GM23338 (cell line): ENCODE measurements at regions not wholly inside any gene's neighbourhood (a gene's known extent, or its start where the extent isn't known, plus 50 kb on each side); places are given as distances from the start of the nearest gene placed in this dataset.
A peak's percentile ranks its signal among the peaks of the same experiment; 100 is the strongest.
"Not testable (repeated sequence)": the region's sequence is repeated elsewhere in the genome, so short reads cannot be mapped to it uniquely, and the experiment has no call there.

Experiments used
- ATAC-seq: fragments of 200-7000 bp; cut with Tn5 transposase; 3 replicates; pipeline ENCODE4 v1.9.1; 2020
- DNase-seq: peaks from one replicate; pipeline ENCODE4 v3.0.0-alpha.2; 2015; ENCODE audit warnings: low spot score
- H2AFZ ChIP-seq: fragments of 200-600 bp; sonication (generic); 2 replicates; pipeline ENCODE4 v1.8.0; 2016; ENCODE audit warnings: antibody characterized with exemption, mild to moderate bottlenecking, moderate library complexity
- H3F3A ChIP-seq: fragments of 200-600 bp; sonication (generic); replicated peaks from 2 replicates; pipeline ENCODE4 v1.8.0; 2017; ENCODE audit warnings: antibody characterized with exemption, mixed run types, low read depth
- H3K27ac ChIP-seq: fragments of 200-600 bp; sonication (generic); 2 replicates; pipeline ENCODE4 v1.6.1; 2016; ENCODE audit warnings: low read depth
- H3K27me3 ChIP-seq: fragments of 200-600 bp; sonication (generic); 2 replicates; pipeline ENCODE4 v1.8.0; 2016; ENCODE audit warnings: mild to moderate bottlenecking, mixed run types, moderate library complexity; ENCODE audit not compliant: insufficient read depth
- H3K36me3 ChIP-seq: fragments of 200-600 bp; sonication (generic); 2 replicates; pipeline ENCODE4 v1.8.0; 2016; ENCODE audit warnings: mild to moderate bottlenecking; ENCODE audit not compliant: insufficient read depth
- H3K4me1 ChIP-seq: fragments of 200-600 bp; sonication (generic); 2 replicates; pipeline ENCODE4 v1.8.0; 2016; ENCODE audit warnings: mild to moderate bottlenecking, moderate library complexity; ENCODE audit not compliant: insufficient read depth
- H3K4me2 ChIP-seq: fragments of 200-600 bp; sonication (generic); 2 replicates; pipeline ENCODE4 v1.7.1; 2017; ENCODE audit warnings: mixed run types
- H3K4me3 ChIP-seq: fragments of 200-600 bp; sonication (generic); 2 replicates; pipeline ENCODE4 v1.6.1; 2016; ENCODE audit warnings: mixed run types
- H3K79me2 ChIP-seq: fragments of 200-600 bp; sonication (generic); replicated peaks from 2 replicates; pipeline ENCODE4 v1.8.0; 2017; ENCODE audit warnings: mild to moderate bottlenecking; ENCODE audit not compliant: insufficient read depth
- H3K9me2 ChIP-seq: fragments of 200-600 bp; sonication (generic); 2 replicates; pipeline ENCODE4 v1.8.0; 2017; ENCODE audit not compliant: insufficient read depth
- H4K20me1 ChIP-seq: fragments of 200-600 bp; sonication (generic); replicated peaks from 2 replicates; pipeline ENCODE4 v1.8.0; 2017; ENCODE audit warnings: mild to moderate bottlenecking; ENCODE audit not compliant: insufficient read depth
- H3K27ac Mint-ChIP-seq: 2 replicates; pipeline ENCODE4 v1.8.0; 2020; ENCODE audit warnings: inconsistent platforms, mild to moderate bottlenecking, moderate library complexity, mixed read lengths
- H3K27me3 Mint-ChIP-seq: 3 replicates; pipeline ENCODE4 v1.8.0; 2022; ENCODE audit warnings: low read depth, mild to moderate bottlenecking, moderate library complexity, mixed read lengths, inconsistent platforms; ENCODE audit not compliant: insufficient read depth, poor library complexity
- H3K36me3 Mint-ChIP-seq: 3 replicates; pipeline ENCODE4 v1.8.0; 2021; ENCODE audit warnings: low read depth, mild to moderate bottlenecking, inconsistent platforms, moderate library complexity, mixed read lengths
- H3K4me1 Mint-ChIP-seq: 3 replicates; pipeline ENCODE4 v1.8.0; 2020; ENCODE audit warnings: mild to moderate bottlenecking, inconsistent platforms, mixed read lengths
- H3K4me3 Mint-ChIP-seq: 3 replicates; pipeline ENCODE4 v1.8.0; 2021; ENCODE audit warnings: moderate library complexity, mild to moderate bottlenecking, inconsistent platforms, mixed read lengths
- H3K9me3 Mint-ChIP-seq: 3 replicates; pipeline ENCODE4 v1.8.0; 2020; ENCODE audit warnings: moderate library complexity, mild to moderate bottlenecking, inconsistent platforms, mixed read lengths
- EZH2 ChIP-seq: fragments of 200-600 bp; sonication (generic); IDR thresholded peaks from one replicate; pipeline ENCODE4 v1.8.0; 2017; ENCODE audit warnings: antibody characterized with exemption, mild to moderate bottlenecking, low read depth; ENCODE audit not compliant: unreplicated experiment
- JUNB ChIP-seq: IDR thresholded peaks from one replicate; pipeline ENCODE4 v1.6.1; 2016; ENCODE audit warnings: antibody characterized with exemption; ENCODE audit not compliant: unreplicated experiment
- STAT1 ChIP-seq: IDR thresholded peaks from one replicate; pipeline ENCODE4 v1.6.1; 2016; ENCODE audit warnings: antibody characterized with exemption; ENCODE audit not compliant: unreplicated experiment
- ZNF114 ChIP-seq: fragments of 250-450 bp; sonication (Bioruptor Pico); IDR thresholded peaks from 2 replicates; pipeline ENCODE4 v1.5.0; 2020; ENCODE audit warnings: mild to moderate bottlenecking, moderate library complexity
- ZNF331 ChIP-seq: fragments of 250-450 bp; sonication (Bioruptor Pico); IDR thresholded peaks from 2 replicates; pipeline ENCODE4 v1.5.0; 2020; ENCODE audit warnings: low read depth, mild to moderate bottlenecking, moderate library complexity
- TF ChIP-seq, protein P1 (sequence below), 2 experiments: fragments of 200-600 bp in 1 of 2; sonication (generic) in 1 of 2; conservative IDR thresholded peaks; 2 replicates each; pipeline versions ENCODE4 v1.5.1 to v1.6.1; 2016 to 2017; ENCODE audit warnings: antibody characterized with exemption in 2 of 2, low read depth in 2 of 2, mild to moderate bottlenecking in 2 of 2, moderate library complexity in 1 of 2
- TF ChIP-seq, protein P2 (sequence below): fragments of 250-450 bp; sonication (Bioruptor Pico); IDR thresholded peaks from 2 replicates; pipeline ENCODE4 v1.5.0; 2020; ENCODE audit warnings: mild to moderate bottlenecking, moderate library complexity

DNA sequence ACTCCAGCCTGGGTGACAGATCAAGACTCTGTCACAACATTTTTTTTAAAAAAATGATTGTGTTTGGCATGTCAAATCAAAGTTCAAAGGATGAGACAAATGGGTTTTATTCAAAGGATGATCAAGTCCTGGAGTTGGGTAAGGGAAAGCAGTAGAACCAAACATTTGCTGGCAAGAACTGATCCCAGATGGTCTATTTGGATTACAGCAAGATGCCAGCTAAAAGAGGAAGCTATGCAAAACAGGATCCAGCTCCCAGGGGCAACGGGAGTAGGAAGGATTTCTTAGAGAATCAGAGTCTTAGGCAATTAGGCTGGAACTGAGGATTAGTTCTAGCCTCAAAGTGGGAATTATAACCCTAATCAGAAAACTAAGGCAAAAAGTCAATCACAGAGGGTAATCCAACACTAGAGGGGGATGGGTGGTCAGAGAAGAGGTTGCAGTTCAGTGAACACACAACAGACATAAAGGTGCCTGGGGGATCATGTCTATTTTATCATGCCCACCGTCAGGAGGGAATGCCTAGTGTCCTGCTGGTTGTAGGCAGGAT lies 133.0 kb upstream of the PLS3 start:
- H3K27me3 Mint-ChIP-seq, result peaks cover 3% of the 10 kb centered on the region
- no peak overlapping the region for H3K27ac Mint-ChIP-seq
- Histone ChIP-seq H3K79me2 (no peaks in the 10 kb centered on the region), H2AFZ (no peak overlapping the region), H3F3A (no peaks in the 10 kb centered on the region), H3K4me1 (no peaks in the 10 kb centered on the region), H3K4me3 (no peak overlapping the region), H3K36me3 (no peaks in the 10 kb centered on the region), H3K27ac (no peak overlapping the region), H3K4me2 (no peak overlapping the region), H4K20me1 (no peaks in the 10 kb centered on the region), H3K9me2 (no peaks in the 10 kb centered on the region), H3K27me3 (no peaks in the 10 kb centered on the region)
- no peaks in the 10 kb centered on the region for H3K36me3 Mint-ChIP-seq
- H3K9me3 Mint-ChIP-seq, result peaks cover 3% of the 10 kb centered on the region
- H3K4me1 Mint-ChIP-seq, result no peaks in the 10 kb centered on the region; the same call in 2 of the 3 replicates
- TF ChIP-seq STAT1, result no peak
- TF ChIP-seq JUNB, result no peak
- TF ChIP-seq, protein P1, sequence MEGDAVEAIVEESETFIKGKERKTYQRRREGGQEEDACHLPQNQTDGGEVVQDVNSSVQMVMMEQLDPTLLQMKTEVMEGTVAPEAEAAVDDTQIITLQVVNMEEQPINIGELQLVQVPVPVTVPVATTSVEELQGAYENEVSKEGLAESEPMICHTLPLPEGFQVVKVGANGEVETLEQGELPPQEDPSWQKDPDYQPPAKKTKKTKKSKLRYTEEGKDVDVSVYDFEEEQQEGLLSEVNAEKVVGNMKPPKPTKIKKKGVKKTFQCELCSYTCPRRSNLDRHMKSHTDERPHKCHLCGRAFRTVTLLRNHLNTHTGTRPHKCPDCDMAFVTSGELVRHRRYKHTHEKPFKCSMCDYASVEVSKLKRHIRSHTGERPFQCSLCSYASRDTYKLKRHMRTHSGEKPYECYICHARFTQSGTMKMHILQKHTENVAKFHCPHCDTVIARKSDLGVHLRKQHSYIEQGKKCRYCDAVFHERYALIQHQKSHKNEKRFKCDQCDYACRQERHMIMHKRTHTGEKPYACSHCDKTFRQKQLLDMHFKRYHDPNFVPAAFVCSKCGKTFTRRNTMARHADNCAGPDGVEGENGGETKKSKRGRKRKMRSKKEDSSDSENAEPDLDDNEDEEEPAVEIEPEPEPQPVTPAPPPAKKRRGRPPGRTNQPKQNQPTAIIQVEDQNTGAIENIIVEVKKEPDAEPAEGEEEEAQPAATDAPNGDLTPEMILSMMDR (conservative IDR thresholded peaks at IDR 0.05; ENCODE audit: low read depth in 2 of 2), result peak in 1 of 2 experiments; percentile 15; a peak in 1 of 4 replicates
- TF ChIP-seq, protein P2, sequence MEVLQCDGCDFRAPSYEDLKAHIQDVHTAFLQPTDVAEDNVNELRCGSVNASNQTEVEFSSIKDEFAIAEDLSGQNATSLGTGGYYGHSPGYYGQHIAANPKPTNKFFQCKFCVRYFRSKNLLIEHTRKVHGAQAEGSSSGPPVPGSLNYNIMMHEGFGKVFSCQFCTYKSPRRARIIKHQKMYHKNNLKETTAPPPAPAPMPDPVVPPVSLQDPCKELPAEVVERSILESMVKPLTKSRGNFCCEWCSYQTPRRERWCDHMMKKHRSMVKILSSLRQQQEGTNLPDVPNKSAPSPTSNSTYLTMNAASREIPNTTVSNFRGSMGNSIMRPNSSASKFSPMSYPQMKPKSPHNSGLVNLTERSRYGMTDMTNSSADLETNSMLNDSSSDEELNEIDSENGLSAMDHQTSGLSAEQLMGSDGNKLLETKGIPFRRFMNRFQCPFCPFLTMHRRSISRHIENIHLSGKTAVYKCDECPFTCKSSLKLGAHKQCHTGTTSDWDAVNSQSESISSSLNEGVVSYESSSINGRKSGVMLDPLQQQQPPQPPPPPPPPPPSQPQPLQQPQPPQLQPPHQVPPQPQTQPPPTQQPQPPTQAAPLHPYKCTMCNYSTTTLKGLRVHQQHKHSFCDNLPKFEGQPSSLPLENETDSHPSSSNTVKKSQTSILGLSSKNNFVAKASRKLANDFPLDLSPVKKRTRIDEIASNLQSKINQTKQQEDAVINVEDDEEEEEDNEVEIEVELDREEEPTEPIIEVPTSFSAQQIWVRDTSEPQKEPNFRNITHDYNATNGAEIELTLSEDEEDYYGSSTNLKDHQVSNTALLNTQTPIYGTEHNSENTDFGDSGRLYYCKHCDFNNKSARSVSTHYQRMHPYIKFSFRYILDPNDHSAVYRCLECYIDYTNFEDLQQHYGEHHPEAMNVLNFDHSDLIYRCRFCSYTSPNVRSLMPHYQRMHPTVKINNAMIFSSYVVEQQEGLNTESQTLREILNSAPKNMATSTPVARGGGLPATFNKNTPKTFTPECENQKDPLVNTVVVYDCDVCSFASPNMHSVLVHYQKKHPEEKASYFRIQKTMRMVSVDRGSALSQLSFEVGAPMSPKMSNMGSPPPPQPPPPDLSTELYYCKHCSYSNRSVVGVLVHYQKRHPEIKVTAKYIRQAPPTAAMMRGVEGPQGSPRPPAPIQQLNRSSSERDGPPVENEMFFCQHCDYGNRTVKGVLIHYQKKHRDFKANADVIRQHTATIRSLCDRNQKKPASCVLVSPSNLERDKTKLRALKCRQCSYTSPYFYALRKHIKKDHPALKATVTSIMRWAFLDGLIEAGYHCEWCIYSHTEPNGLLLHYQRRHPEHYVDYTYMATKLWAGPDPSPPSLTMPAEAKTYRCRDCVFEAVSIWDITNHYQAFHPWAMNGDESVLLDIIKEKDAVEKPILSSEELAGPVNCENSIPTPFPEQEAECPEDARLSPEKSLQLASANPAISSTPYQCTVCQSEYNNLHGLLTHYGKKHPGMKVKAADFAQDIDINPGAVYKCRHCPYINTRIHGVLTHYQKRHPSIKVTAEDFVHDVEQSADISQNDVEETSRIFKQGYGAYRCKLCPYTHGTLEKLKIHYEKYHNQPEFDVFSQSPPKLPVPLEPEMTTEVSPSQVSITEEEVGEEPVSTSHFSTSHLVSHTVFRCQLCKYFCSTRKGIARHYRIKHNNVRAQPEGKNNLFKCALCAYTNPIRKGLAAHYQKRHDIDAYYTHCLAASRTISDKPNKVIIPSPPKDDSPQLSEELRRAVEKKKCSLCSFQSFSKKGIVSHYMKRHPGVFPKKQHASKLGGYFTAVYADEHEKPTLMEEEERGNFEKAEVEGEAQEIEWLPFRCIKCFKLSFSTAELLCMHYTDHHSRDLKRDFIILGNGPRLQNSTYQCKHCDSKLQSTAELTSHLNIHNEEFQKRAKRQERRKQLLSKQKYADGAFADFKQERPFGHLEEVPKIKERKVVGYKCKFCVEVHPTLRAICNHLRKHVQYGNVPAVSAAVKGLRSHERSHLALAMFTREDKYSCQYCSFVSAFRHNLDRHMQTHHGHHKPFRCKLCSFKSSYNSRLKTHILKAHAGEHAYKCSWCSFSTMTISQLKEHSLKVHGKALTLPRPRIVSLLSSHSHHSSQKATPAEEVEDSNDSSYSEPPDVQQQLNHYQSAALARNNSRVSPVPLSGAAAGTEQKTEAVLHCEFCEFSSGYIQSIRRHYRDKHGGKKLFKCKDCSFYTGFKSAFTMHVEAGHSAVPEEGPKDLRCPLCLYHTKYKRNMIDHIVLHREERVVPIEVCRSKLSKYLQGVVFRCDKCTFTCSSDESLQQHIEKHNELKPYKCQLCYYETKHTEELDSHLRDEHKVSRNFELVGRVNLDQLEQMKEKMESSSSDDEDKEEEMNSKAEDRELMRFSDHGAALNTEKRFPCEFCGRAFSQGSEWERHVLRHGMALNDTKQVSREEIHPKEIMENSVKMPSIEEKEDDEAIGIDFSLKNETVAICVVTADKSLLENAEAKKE (CRISPR knock-in tag), result no peak
- TF ChIP-seq ZNF114, result no peak
- TF ChIP-seq EZH2, result no peak
- no peak for TF ChIP-seq ZNF331
- ATAC-seq (no peak), DNase-seq (peak; percentile 1)
- no peak overlapping the region for H3K4me3 Mint-ChIP-seq

DNA sequence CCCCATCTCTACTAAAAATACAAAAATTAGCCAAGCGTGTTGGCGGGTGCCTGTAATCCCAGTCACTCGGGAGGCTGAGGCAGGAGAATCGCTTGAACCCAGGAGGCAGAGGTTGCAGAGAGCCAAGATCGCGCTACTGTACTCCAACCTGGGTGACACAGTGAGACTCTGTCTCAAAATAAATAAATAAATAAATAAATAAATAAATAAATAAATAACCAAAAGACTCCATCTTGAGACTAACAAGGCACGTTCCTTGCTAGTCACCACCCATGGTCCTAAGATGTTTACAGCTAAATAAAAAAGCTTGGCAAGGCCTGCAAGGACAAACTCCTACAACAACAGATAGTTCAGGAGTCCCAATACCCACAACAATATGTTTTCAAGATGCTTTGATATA lies 126.1 kb upstream of the PLS3 start:
- not testable (repeated sequence) for H3K9me2 ChIP-seq, H3K4me3 Mint-ChIP-seq, H3K79me2 ChIP-seq, H4K20me1 ChIP-seq, H2AFZ ChIP-seq, H3K4me2 ChIP-seq, H3K27ac ChIP-seq, H3K9me3 Mint-ChIP-seq, H3K27me3 Mint-ChIP-seq, H3K27me3 ChIP-seq, DNase-seq, H3F3A ChIP-seq, H3K27ac Mint-ChIP-seq, H3K4me3 ChIP-seq, H3K4me1 Mint-ChIP-seq, ATAC-seq, H3K4me1 ChIP-seq, H3K36me3 ChIP-seq, H3K36me3 Mint-ChIP-seq
